HG03439 (cell line): ENCODE measurements at regions not wholly inside any gene's neighbourhood (a gene's known extent, or its start where the extent isn't known, plus 50 kb on each side); places are given as distances from the start of the nearest gene placed in this dataset.
"Not testable (repeated sequence)": the region's sequence is repeated elsewhere in the genome, so short reads cannot be mapped to it uniquely, and the experiment has no call there.

Experiments
- ATAC-seq: cut with Tn5 transposase; IDR thresholded peaks from one replicate; pipeline ENCODE4 v1.9.1; 2021; ENCODE audit warnings: mild to moderate bottlenecking, moderate library complexity; ENCODE audit not compliant: unreplicated experiment

DNA sequence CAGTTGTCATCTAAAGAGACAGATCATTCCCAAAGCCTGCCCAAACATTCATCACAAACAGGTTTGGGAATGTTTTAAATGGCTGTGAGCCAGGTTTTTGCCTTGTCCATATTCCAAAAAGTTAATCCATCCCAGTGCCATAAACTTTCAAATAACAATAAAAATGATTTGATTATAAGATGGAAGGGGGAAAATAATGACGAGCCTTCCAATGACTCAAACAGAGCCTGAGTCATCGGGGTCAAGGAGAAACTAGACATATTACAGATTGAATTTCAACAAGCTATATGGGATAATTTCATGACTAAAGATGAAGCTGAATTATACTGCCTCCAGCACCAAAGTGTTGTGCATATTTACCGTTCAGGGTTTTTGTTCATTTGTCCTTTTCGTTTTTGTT, 195.8 kb upstream of the PKN2 start:
- no peak for ATAC-seq

DNA sequence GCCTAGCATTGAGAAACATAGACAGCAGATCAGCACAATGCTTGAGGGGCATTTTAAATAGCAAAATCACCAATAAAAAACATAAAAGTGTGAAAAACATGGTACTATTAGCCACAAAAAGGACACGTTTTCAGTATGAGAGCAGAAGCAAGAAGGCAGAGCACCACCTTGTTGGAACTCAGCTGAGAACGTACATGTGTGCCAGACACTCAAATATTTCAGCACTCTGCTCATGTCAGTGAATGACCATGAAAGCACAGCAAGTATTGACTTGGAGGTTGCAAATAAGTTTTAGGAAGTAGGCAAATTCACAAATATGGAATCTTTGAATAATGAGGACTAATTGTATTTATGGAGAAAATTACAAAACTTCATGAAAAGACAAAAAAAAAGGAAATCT, 193.4 kb upstream of the PKN2 start:
- ATAC-seq, result no peak

DNA sequence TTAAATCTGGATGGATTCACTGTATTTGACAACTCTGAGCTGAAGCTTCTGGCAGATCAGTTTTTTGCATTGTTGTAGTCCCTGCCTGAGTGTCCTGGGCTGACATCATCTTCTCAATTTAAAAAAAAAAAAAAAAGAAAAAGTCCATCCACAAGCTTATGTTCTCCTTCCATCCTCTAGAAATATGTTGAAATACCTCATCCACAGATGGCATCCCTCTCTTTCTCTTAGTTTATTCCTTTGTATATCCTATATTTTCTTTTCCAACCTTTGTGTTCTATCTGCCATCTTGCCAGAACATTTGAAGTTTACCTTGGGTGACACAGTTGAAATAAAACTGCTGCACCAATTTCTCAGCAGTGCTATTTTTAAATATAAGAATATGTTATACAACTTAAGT, 184.4 kb upstream of the PKN2 start:
- ATAC-seq, result no peak

DNA sequence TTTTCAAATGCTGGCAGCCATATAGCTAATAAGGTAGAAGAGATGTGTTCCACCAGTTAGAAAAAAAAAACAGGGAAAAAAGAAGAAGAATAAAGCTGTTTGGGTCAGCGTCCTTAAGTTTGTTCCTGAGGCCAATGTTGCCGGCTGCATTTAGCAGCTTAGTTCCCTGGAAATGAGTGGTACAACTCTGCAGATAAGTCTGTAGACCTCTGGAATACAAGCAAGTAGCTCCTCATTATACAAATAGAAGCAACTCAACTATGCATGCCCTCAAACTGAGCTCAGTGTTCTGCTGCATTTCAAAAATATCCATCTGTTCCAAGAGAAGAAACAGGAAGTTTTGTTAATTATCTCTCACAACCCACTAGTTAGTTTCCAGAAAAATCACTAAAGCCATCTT, 181.2 kb upstream of the PKN2 start:
- ATAC-seq, result no peak

DNA sequence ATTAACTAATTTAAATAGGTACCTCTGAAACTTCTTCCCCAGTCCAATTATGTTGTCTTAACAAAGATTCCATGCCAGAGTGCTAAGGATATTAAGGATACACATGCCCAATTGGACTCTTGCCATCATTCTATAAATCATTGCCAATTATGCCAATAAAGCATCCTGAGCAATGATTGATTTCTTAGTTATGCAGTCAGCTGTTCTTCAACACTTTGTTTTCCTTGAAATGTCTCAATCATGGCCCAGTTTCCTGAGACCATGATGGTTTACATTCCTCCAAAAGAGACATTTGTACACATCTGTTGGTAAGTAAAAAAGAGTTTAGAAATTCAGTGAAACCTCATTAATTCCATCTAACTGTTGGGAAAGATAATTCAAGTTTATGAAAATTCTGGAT, 180.4 kb upstream of the PKN2 start:
- ATAC-seq, result no peak

DNA sequence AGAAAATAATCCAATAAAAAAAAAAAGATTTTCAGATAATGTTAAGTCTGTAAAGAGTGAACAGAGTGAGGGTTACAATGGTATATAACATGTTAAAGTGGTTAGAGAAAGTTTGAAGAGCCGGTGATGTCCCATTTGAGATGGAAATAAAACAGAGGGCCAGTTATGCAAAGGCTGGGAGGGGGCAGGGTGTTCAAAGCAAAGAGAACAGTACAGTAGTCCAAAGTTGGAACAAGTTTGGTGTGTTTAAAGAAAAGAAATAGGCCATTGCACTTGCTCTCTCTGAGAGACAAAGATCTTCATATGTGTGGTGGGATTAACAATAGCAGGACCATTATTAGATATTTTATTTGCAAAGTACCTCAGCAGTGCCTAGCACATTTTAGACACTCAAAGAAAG, 179.5 kb upstream of the PKN2 start:
- no peak for ATAC-seq

DNA sequence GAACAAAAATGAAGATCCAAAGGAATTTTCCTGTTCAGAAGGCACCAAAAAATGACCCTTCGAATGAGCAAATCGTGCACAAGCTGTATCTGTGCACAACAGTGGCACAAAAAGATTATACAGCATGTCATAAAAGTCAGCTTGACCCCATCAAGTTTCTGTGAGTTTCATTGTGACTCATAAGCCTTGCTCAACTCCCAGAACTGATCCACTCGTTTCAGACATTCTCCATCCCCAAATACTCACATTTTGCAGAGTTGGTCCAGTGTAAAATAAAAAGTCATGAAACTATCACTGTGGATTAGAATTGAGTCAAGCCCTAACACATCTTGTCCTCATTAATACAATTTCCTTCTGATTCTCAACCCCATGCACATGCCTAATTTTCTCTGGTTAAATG, 174.7 kb upstream of the PKN2 start:
- no peak for ATAC-seq

DNA sequence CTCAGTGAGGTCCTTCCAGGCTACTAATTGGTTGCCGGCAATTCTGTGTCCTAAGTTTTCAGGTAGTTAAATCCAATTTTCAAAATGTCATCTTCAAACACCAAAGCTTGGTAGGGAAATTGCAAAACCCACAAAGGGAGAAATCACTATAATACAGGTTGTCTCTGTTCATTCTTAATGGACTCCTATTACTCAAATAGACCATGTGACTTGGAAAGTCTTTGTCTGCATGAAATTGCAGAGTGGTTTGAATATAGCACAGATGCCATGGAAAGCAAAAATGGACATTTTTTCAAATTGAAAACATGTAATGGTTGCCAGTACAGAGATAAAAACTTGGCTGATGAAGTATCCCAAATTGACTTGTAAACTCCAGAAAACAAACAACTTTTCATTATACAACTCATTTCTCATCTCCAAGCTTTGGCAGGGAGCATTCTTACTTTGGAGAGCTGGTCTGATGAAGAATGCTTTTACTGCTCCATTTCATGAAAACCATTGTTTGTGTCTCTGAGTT, 169.5 kb upstream of the PKN2 start:
- ATAC-seq, result no peak

DNA sequence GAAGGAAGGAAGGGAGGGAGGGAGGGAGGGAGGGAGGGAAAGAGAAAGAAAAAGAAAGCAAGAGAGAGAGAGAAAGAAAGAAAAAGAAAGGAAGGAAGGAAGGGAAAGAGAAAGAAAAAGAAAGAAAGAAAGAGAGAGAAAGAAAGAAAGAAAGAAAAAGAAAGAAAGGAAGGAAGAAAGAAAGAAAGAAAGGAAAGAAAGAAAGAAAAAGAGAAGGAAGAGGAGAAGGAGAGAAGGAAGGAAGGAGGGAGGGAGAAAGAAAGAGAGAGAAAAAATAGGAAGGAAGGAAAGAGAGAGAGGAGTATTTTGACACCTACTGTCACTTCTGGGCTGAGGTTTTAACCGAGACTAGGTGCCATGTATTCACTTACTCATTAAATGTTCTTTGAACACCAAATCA, 166.6 kb upstream of the PKN2 start:
- ATAC-seq, result not testable (repeated sequence)

DNA sequence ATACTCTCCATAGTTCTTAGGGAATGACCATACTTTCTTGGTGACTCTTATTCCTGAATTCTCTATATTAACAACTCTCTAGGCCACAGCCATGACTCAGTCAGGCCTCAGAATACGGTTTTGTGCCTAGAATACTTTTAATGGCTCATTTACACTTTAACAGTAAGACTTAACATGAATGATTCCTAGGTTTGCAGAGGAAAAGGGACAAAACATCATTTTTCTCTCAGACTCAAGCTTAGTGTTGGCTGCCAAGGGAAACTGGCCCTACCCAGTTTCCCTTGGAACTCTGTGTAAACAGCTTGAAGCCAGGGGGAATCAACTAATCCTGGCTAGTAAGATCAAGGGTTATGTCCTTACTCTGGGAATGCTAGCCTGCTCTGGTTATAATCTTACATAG, 164.9 kb upstream of the PKN2 start:
- ATAC-seq, result no peak

DNA sequence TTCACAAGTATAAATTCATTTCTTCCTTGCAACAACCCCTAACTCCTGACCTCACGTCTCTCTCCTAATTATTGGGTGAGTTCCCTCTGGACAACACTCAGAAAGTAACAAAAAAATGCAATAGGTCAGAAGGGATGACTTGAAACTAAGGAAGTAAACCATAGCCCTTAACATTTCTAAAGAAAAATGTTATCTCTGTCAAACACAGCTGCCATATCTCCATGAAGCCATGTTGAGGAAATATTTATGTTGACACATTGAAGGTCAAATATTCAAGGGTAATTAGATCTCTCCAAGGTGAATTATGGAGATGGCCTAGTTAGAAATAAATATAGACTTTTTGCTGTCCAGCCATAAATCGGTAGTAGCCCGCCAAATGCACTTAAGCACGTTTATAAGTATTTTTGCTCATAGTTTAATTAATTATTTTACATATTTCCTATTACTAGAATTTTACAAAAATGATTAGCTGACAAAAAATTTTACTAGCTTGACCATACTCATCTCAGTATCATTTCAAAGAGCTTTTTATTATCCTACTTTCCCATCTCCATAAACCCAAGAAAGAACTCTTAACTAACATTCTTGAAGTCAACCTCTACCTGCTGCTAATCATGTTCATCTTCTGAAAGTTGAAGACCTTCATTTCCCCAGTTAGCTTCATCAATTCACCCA, 160.1 kb upstream of the PKN2 start:
- ATAC-seq, result no peak

DNA sequence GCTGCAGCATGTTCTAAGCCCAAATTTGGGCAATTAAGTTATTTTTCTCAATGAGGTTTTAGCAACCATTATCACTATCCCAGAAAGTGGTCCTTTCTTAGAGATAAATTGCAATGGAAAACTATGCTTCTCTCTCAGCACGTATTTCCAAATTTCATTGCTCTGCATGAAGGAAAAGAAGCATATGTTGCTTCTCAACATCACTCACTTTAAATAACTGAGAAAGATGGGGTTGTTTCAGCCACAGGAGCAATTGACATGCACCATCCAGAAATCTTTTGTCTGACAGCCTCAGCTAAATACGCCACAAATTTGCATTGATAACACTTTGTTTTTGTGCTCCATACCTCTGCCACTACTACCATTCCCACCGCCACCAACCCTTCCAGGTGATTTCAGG, 157.6 kb upstream of the PKN2 start:
- ATAC-seq, result no peak

DNA sequence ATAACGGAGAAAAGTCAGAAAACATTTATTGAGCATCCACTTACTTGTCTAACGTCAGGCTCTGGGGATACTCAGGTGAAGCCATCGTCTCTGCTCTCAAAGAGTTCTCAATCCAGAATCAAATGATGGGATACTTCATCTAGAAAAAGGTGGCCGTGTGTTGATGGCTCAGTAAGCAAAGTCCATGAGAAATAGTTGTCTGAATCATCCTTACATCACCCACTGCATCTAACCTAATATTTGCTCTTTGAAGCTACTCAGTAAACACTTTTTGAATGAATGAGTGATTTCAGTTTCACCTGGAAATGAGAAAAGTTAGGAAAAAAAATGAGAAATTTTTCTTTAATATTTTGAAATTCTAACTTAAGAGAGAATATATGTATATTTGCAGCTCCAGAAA, 155.3 kb upstream of the PKN2 start:
- ATAC-seq, result no peak

DNA sequence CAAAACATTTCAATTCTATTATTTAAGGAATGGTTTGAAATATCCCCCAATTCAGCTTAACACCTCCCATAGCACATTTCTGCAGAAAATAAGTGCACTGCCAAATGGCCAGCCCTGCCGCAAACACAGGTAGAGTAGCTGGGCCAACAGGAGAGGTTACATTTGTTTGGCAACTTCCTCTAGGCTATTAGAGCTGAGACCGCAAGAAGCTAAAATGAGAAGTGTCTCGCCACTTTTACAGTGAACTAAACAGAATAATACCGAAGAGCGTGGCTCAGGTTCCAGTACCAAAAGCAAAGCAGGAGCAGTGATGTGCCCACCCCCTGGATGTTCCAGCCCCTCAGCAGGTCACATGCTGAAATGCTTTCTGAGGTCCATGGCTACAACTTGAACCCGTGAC, 154.5 kb upstream of the PKN2 start:
- ATAC-seq, result no peak

DNA sequence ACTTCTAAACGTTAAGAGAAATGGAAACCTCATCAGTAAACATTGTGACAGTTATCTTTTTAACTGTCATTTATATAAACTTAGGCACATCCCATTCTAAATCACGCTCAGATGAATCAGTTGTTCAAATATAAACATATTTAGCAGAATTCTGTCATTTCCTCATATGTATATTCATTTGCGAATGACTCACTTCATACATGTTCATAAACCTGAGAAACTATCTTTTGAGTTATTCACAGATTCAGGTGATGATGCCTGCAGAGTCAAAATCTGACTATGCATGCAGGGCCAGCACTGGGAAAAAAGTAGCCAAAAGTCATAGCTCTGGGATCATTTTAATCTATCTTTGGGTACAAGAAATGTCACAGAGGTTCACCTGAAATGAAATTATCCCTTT, 153.8 kb upstream of the PKN2 start:
- no peak for ATAC-seq

DNA sequence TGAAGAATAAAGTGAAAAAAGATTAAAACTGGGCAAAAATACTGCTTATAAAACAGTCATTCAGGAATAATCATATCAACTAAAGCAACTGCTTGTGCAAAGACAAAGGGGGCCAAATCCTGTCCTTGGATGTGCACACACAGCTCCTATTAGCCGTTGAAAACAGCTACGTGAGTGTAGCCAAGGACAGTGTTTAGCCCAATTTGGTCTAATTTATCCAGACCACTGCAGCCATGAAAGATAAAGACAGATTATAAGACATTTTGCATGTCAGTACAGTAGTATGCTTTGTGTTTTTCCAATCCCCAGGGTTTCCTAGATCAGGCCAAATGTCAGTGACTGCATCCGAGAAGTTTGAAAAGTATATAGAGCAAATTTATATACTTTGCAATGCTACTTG, 146.3 kb upstream of the PKN2 start:
- no peak for ATAC-seq

DNA sequence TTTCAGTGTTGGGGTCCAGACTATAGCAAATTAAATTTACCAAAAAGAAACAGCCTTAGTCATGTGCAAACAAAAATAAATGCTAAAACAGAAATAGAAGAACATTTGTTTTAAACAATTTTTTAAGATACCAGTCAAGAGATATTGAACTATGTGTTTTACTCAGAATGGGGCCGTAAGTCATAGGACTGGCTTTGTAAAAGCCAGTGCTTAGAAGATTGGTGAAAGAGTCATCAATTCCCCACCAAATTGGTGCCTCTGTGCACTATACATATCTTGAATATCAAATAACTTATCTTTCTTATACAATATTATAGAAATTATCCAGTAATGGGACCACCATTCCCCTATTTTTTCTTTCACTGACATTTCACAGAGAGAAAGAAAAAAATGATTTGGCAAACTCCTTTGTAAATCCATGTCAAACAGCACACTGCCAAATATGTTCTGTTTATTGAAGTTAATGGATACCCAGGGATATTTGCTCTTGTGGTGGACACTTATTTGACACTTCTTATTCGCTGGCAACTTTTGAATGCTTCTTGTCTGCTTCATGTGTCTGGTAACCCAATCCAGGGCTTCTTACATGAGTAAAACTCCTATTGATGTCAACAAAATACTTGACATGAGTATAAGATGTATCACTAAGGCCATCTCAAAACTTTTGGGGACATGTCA, 145.7 kb upstream of the PKN2 start:
- ATAC-seq, result no peak

DNA sequence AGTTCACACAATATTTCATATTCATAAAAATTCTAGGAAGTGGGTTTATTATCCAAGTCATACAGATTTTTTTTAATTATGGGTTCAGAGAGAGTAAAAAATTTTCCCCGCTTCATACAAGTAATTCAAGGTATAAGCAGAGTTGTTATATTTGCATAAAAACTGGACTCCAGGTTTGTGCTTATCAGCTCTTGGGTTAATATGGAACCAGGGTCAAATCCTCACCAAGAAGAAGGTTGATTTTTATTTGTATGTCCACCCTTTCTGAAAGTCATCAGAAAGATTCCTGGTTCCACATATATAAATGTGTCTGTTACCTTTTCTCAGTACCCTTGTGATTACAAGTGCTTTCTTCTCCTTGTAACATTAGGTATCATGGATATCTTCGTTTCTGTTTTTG, 143.8 kb upstream of the PKN2 start:
- no peak for ATAC-seq

DNA sequence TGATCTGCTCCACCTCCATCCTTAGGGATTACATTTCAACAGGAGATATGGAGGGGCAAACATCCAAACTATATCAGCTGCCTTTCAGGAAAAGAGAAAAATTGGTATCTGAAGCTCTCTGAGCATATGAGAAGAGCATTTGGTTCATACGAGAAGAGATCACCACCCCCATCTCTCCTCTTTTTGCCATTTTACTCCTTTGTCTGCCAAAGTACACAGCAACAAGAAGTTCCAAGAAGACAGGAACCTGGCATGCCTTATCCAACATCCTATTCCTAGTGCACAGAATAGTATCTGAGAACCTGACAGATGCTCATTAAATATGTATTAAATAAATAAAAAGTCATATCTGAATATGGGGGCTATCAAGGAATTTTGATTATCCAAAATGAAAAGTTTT, 142.5 kb upstream of the PKN2 start:
- no peak for ATAC-seq

DNA sequence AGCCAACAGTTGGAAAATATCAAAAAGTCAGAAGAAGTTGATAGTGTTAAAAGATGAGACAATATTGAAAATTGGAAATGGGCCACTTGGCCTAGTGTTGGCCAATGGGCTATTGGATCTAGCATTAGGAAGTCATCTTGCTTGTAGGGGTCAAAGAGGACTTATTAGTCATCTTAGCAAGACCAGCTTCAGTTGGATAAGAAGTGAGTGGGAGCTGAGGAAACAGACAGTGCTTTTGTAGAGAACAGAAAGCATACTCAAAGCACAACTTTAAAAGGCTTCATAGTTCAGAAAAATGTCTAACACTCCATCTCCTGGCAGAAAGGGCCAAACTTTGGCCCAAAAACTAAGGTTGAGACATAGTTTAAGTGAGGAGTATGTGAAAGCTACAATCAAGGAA, 139.9 kb upstream of the PKN2 start:
- ATAC-seq, result no peak

DNA sequence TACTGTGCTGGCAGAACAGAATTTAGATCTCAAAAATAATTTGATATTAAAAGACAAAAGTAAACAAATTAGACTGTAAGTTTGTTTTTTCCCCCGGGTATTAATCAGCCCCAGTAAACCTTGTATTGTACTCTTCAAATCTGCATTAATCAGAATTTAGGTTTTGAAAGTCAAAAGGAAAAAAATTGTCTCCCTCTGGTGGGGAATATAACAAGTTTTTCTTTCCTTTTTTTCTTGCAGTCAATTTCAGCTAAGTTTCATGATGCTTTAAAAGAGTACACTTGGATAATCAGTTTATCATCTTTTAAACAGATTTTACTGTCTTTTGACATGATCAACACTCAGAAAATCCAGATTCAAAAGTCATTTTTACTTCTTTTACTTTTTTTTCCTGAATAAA, 134.5 kb upstream of the PKN2 start:
- ATAC-seq, result no peak

DNA sequence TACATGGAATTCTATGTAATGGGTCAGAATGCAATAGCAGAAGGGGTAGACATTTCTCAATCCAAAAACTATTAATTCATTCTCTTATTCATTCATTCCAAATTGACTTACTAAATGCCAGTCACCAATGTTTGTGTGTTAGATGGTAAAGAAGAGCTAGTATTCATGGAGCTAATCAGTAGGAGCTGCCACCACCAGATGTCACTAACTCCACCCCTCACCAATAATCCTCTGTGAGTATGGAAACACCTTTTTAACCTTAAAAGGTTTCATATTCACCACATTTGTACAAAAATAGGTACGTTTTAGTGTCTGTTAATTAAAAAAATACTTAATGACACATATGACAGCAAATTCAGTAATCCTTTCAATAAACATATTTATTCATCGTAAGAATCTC, 131.8 kb upstream of the PKN2 start:
- ATAC-seq, result no peak

DNA sequence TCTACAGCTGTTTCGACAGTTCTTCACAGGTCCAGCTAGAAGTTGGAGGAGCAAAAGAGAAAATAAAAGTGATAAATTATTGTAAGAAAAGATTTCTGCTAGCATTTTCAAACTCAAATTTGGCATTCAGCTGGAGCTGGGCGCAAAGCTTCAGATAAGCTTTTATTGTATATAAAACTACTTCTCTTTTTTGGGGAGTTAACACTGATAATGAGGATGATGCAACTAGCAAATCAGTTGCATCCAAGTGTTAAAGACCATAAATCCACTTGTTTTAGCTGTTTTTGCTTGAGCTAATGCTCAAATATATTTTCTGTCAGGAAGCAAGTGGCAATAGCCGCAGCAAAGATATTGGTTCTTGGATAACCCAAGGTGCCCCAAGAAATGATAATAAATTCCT, 127.1 kb upstream of the PKN2 start:
- no peak for ATAC-seq
